Right ventricle myocardium inferior (tissue), 1 donor: ENCODE measurements at regions not wholly inside any gene's neighbourhood (a gene's known extent, or its start where the extent isn't known, plus 50 kb on each side); places are given as distances from the start of the nearest gene placed in this dataset.

ENCODE experiments used
- ATAC-seq: fragments of 200-7000 bp; cut with Tn5 transposase; one replicate; pipeline ENCODE4 v1.9.1; 2020; ENCODE audit warnings: mild to moderate bottlenecking, moderate library complexity
- DNase-seq: peaks from one replicate; pipeline ENCODE4 v3.0.0; 2021; ENCODE audit errors: missing footprints
- intact Hi-C: fragments of 100-400 bp; cut with DNase I; formaldehyde crosslinking; loops from one replicate; pipeline ENCODE4 v1.11.0; 2022
- donor health status: DM: no; HTN: yes; CAD: no; lungs with severe emphysema.

DNA sequence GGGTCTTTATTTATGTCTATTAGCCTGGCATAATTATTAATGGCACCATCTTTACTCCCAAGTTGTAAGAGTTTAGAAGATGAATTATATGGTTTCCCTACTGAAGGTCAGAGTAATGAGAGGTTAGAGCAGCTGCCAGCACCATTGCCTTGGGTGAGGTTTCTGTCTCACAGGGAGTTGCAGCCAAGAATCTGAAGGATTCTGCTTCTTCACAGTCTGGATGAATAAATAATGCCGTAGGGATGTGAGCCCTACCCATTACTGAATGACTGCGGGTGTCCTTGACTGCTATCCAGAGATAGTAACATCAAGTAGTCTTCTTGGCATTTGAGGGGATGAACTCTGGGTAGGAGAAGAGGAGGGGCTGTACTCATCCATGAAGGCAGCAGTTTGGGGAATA, 52.8 kb upstream of the SMIM36 start:
- DNase-seq (no peak), ATAC-seq (peak; percentile 43)
- intact Hi-C loops, result no loop called here

DNA sequence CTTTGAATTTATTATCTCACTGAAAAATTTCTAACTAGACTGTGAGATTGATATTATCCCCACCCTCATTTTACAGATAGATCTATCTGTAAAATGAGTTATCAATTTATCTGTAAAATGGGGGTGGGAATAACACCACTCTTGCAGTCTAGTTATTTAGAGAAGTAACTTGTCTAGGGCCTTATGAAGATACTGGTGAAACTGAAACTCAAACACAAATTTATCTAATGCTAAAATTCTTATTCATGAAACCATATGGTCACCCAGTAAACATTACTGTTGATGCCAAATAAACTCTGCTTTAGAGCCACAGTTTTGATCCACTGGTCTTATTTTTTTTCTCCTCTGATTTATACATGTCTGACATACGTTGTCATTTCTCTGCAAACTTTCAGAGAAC, 52.1 kb upstream of the SMIM36 start:
- intact Hi-C loops, result no loop called here
- DNase-seq (no peak), ATAC-seq (no peak)

DNA sequence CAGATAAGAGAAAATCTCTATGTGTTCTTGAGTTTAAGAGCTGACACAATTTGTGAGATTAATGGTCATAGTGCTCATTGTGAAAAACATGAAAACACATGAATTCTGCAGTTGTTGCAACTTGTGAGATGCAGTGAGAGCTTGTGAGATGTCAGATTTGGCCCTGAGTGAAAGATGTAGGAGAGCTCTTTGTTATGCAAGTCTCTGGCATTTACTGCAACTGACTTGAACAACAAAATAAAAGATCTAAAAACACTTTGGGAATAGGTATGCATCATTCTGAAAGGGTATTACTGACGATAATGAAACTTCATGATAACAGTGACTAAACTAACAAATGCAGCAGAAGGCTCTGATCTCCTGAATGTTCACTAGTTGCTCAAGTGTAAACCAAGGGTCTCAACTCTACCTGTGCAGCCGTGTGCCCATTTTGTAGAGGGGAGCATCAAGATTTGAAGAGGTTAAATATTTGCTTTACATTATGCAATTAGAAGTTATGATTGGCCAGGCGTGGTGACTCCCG, 50.8 kb upstream of the SMIM36 start:
- intact Hi-C loops, result no loop called here

DNA sequence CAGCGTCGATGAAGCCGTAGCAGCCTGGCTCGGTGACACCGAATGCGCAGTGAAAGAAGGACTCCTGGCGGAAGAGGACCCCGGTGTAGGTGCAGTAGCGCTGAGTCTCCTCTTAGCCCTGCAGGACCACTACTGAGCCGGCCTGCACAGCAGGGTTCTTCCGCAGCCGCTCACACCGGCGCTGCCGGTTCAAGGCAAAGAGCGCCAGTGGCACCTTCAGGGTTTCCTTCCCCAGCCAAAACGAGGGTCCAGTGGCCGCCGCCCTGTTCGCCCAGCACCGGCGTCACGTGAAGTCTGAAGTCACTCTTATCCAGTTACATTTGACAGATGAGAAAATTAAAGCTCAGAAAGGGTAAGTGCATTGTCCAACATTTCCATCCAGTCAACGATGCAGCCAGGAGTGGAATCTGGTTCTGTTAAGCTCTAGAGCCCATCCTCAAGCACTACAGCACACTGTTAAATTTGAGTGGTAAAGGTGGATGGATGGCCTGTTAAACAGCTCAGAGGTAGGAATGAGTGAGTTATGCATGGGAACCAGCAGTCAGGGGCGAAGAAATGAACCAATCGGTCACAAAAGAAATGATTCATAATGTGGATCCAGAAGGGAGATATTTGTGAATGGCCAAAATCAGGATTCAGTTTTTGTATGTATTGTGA, 50.2 kb upstream of the SMIM36 start:
- ATAC-seq (no peak), DNase-seq (no peak)
- intact Hi-C loops, result no loop called here

More for the DNA sequence above, 50.8 kb upstream of the SMIM36 start:
- DNase-seq (no peak), ATAC-seq (no peak)
